HCT116 (cell line): ENCODE measurements at regions not wholly inside any gene's neighbourhood (a gene's known extent, or its start where the extent isn't known, plus 50 kb on each side); places are given as distances from the start of the nearest gene placed in this dataset.

Experiments
- ATAC-seq: fragments of 200-7000 bp; cut with Tn5 transposase; 2 replicates; pipeline ENCODE4 v1.9.1; 2020; ENCODE audit warnings: mild to moderate bottlenecking, moderate library complexity
- BruUV-seq: library from RNA; stranded (reverse); fragments of 400-500 nt; replicated peaks from 2 replicates; lab custom pipeline; 2021; lab: Mats Ljungman, UMichigan
- CTCF ChIA-PET: fragments of 300-600 bp; sonication (Branson Sonifier 250); formaldehyde crosslinking; loops from one replicate; lab custom pipeline; 2021; ENCODE audit warnings: antibody characterized with exemption; lab: Charles Lee
- POLR2A ChIA-PET: fragments of 300-600, 350-600 bp; sonication (Branson Sonifier 250); formaldehyde crosslinking; loops from one replicate; lab custom pipeline; 2021; ENCODE audit warnings: antibody characterized with exemption; lab: Charles Lee
- RAD21 ChIA-PET, 2 experiments: fragments of 300-600 bp; sonication (Branson Sonifier 250); formaldehyde crosslinking; loops; one replicate each; lab custom pipeline; 2023; ENCODE audit warnings: low total read pairs in 2 of 2; ENCODE audit not compliant: uncharacterized antibody in 2 of 2, unreplicated experiment in 2 of 2, low non-redundant PET in 1 of 2; lab: Charles Lee
- DNase-seq: peaks from one replicate; pipeline ENCODE4 v3.0.0-alpha.2; 2010; ENCODE audit warnings: low read depth, low spot score
- H2AFZ ChIP-seq: fragments of 200-600 bp; shearing (Covaris generic), sonication (generic); 2 replicates; pipeline ENCODE4 v1.6.1; 2017; ENCODE audit warnings: low read depth, mixed run types, mixed read lengths, antibody characterized with exemption, low read length; ENCODE audit not compliant: poor library complexity, severe bottlenecking
- H3K27ac ChIP-seq: 2 replicates; pipeline ENCODE4 v1.5.1; 2012; ENCODE audit warnings: low read depth, low read length
- H3K27me3 ChIP-seq: fragments of 200-600 bp; sonication (generic); 2 replicates; pipeline ENCODE4 v1.6.1; 2016; ENCODE audit warnings: mixed run types, low read length, mixed read lengths; ENCODE audit not compliant: insufficient read depth
- H3K36me3 ChIP-seq, 2 experiments: fragments of 200-500 bp in 1 of 2; fragments of 200-600 bp in 1 of 2; sonication (Bioruptor generic) in 1 of 2; sonication (generic) in 1 of 2; 2 replicates each; pipeline versions ENCODE4 v1.5.1 to v1.6.1; 2014 to 2016; ENCODE audit warnings: low read length in 2 of 2, inconsistent platforms in 1 of 2, mixed read lengths in 1 of 2, mixed run types in 1 of 2; ENCODE audit not compliant: insufficient read depth in 2 of 2, control insufficient read depth in 1 of 2
- H3K4me1 ChIP-seq, 2 experiments: fragments of 200-600 bp in 1 of 2; sonication (generic) in 1 of 2; 2 replicates each; pipeline versions ENCODE4 v1.5.1 to v1.6.1; 2012 to 2017; ENCODE audit warnings: low read length in 2 of 2, inconsistent platforms in 1 of 2, mild to moderate bottlenecking in 1 of 2, mixed read lengths in 1 of 2, mixed run types in 1 of 2, moderate library complexity in 1 of 2; ENCODE audit not compliant: insufficient read depth in 2 of 2, control insufficient read depth in 1 of 2
- H3K4me2 ChIP-seq: fragments of 200-600 bp; sonication (generic); 2 replicates; pipeline ENCODE4 v1.6.1; 2017; ENCODE audit warnings: mixed run types, low read length, mixed read lengths
- H3K4me3 ChIP-seq, 2 experiments: fragments of 200-600 bp in 1 of 2; sonication (generic) in 1 of 2; replicated peaks in 1 of 2; 2 replicates each; pipeline ENCODE4 v1.5.1; 2011 to 2016; ENCODE audit warnings: low read length in 2 of 2, control low read depth in 1 of 2, low read depth in 1 of 2, mild to moderate bottlenecking in 1 of 2, mixed read lengths in 1 of 2, mixed run types in 1 of 2
- H3K79me2 ChIP-seq: fragments of 200-600 bp; sonication (generic); 2 replicates; pipeline ENCODE4 v1.6.1; 2017; ENCODE audit warnings: mild to moderate bottlenecking, mixed run types, low read length, moderate library complexity, mixed read lengths; ENCODE audit not compliant: insufficient read depth
- H3K9ac ChIP-seq: fragments of 200-600 bp; sonication (generic); 2 replicates; pipeline ENCODE4 v1.6.1; 2016; ENCODE audit warnings: low read length, mixed read lengths
- H3K9me2 ChIP-seq: fragments of 200-600 bp; sonication (generic), shearing (Covaris generic); 2 replicates; pipeline ENCODE4 v1.6.1; 2017; ENCODE audit warnings: mixed run types, mild to moderate bottlenecking, moderate library complexity; ENCODE audit not compliant: insufficient read depth
- H3K9me3 ChIP-seq, 2 experiments: fragments of 200-500 bp in 1 of 2; fragments of 200-600 bp in 1 of 2; sonication (Bioruptor generic) in 1 of 2; sonication (generic) in 1 of 2; 2 replicates each; pipeline ENCODE4 v1.6.1; 2014 to 2017; ENCODE audit warnings: low read length in 2 of 2, mixed read lengths in 2 of 2, inconsistent platforms in 1 of 2, low read depth in 1 of 2, mild to moderate bottlenecking in 1 of 2, mixed run types in 1 of 2, moderate library complexity in 1 of 2; ENCODE audit not compliant: control insufficient read depth in 1 of 2, insufficient read depth in 1 of 2
- H4K20me1 ChIP-seq: fragments of 200-600 bp; sonication (generic), shearing (Covaris generic); 2 replicates; pipeline ENCODE4 v1.6.1; 2017; ENCODE audit warnings: mixed run types, mild to moderate bottlenecking, moderate library complexity; ENCODE audit not compliant: insufficient read depth
- CBX3 ChIP-seq: IDR thresholded peaks from 2 replicates; pipeline ENCODE4 v1.6.1; 2012; ENCODE audit warnings: low read depth
- EZH2 ChIP-seq: fragments of 200-600 bp; sonication (generic); IDR thresholded peaks from 2 replicates; pipeline ENCODE4 v1.6.1; 2017; ENCODE audit warnings: antibody characterized with exemption, mixed run types
- FOSL1 ChIP-seq: IDR thresholded peaks from 2 replicates; pipeline ENCODE4 v1.6.1; 2012; ENCODE audit warnings: low read depth
- POLR2A ChIP-seq: IDR thresholded peaks from 2 replicates; pipeline ENCODE4 v1.7.0; 2011; ENCODE audit warnings: borderline replicate concordance; ENCODE audit not compliant: insufficient read depth, insufficient read length; ENCODE audit errors: extremely low read depth
- POLR2AphosphoS5 ChIP-seq: IDR thresholded peaks from 2 replicates; pipeline ENCODE4 v1.6.1; 2011; ENCODE audit warnings: mild to moderate bottlenecking, low read depth, low read length, moderate library complexity
- SIN3A ChIP-seq: IDR thresholded peaks from 2 replicates; pipeline ENCODE4 v1.6.1; 2012; ENCODE audit warnings: low read depth
- SP1 ChIP-seq: IDR thresholded peaks from 2 replicates; pipeline ENCODE4 v1.6.1; 2012; ENCODE audit warnings: low read depth
- TCF7L2 ChIP-seq: IDR thresholded peaks from 2 replicates; pipeline ENCODE4 v1.7.0; 2011; ENCODE audit warnings: borderline replicate concordance, inconsistent platforms; ENCODE audit not compliant: insufficient read depth, insufficient read length; ENCODE audit errors: extremely low read depth
- YY1 ChIP-seq: IDR thresholded peaks from 2 replicates; pipeline ENCODE4 v1.6.1; 2011; ENCODE audit warnings: low read length, low read depth, moderate library complexity, mild to moderate bottlenecking; ENCODE audit not compliant: insufficient replicate concordance; ENCODE audit errors: extremely low read depth
- ZFX ChIP-seq: fragments of 450-650 bp; IDR thresholded peaks from 2 replicates; pipeline ENCODE4 v1.6.1; 2017
- ZNF274 ChIP-seq: fragments of 200-500 bp; sonication (Bioruptor generic); IDR thresholded peaks from 2 replicates; pipeline ENCODE4 v1.6.1; 2014; ENCODE audit warnings: mild to moderate bottlenecking, low read depth, low read length, inconsistent platforms
- intact Hi-C: fragments of 100-400 bp; cut with micrococcal nuclease; formaldehyde crosslinking; loops from 2 replicates; pipeline ENCODE4 v1.10.0; 2022
- TF ChIP-seq, protein P1 (sequence below): IDR thresholded peaks from 2 replicates; pipeline ENCODE4 v1.6.1; 2012
- TF ChIP-seq, protein P2 (sequence below), 3 experiments: fragments of 200-600 bp in 1 of 3; sonication (generic) in 1 of 3; IDR thresholded peaks in 2 of 3; conservative IDR thresholded peaks in 1 of 3; 2 replicates each; pipeline ENCODE4 v1.5.1; 2012 to 2017; ENCODE audit warnings: low read depth in 2 of 3, low read length in 2 of 3, antibody characterized with exemption in 1 of 3, borderline replicate concordance in 1 of 3, control low read depth in 1 of 3, mild to moderate bottlenecking in 1 of 3, mixed read lengths in 1 of 3, mixed run types in 1 of 3, moderate library complexity in 1 of 3; ENCODE audit not compliant: insufficient read depth in 1 of 3
- TF ChIP-seq, protein P3 (sequence below): IDR thresholded peaks from 2 replicates; pipeline ENCODE4 v1.6.1; 2012
- TF ChIP-seq, protein P4 (sequence below): IDR thresholded peaks from 2 replicates; pipeline ENCODE4 v1.6.1; 2012; ENCODE audit warnings: low read depth

DNA sequence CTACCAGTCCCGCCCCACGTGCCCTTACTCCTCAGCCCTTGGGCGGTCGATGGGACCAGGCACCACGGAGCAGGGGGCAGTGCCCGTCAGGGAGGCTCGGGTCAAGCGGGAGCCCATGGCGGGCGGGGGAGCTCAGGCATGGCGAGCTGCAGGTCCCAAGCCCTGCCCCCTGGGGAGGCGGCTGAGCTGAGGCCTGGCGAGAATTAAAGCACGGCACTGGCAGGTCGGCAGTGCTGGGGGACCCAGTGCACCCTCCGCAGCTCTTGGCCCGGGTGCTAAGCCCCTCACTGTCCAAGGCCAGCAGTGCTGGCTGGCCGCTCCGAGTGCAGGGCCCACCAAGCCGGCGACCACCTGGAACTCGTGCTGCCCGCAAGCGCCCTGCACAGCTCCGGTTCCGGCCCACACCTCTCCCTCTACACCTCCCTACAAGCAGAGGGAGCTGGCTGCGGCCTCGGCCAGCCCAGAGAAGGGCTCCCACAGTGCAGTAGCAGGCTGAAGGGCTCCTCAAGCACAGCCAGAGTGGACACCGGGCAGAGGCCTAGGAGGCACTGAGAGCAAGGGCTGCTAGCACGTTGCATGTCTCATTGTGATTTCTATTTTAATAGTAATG is 166.8 kb upstream of the FMN2 start:
- RAD21 ChIA-PET = no interaction called here
- H3K9ac ChIP-seq = no peak overlapping the region
- no peak overlapping the region for H3K27ac ChIP-seq
- peaks cover 0 to 16% of the 10 kb centered on the region in 2 experiments; a peak in 3 of 4 replicates for H3K9me3 ChIP-seq
- H3K9me2 ChIP-seq = no peaks in the 10 kb centered on the region
- BruUV-seq = no TSS peak
- H2AFZ ChIP-seq = no peak overlapping the region
- DNase-seq = no peak
- POLR2A ChIA-PET = no interaction called here
- H3K4me2 ChIP-seq = no peak overlapping the region
- intact Hi-C loops = no loop called here
- H3K4me3 ChIP-seq = no peak overlapping the region
- ATAC-seq = no peak
- no peaks in the 10 kb centered on the region for H3K4me1 ChIP-seq
- H4K20me1 ChIP-seq = no peaks in the 10 kb centered on the region
- H3K36me3 ChIP-seq = no peaks in the 10 kb centered on the region
- no peaks in the 10 kb centered on the region for H3K27me3 ChIP-seq
- no peaks in the 10 kb centered on the region for H3K79me2 ChIP-seq
- TF ChIP-seq TCF7L2 (no peak), YY1 (no peak)
- CTCF ChIA-PET = no interaction called here

DNA sequence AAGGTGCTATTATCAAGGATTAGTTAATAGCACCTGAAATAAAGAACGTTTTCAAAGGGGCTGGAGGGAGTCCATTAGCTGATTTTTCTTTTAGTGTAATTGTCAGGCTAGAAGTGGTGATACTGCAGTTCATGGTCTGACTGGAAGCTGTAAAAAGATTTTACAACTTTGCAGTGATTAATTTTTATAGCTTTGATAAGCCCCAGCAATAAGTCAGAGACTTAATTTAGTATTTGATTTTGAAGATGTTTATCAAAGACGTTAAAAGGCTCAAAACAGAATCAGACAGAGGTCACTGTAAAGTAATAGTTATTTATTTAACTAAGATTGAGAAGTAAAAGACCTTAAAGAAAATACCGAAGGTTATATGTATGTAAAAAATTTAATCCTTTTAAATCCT is 165.5 kb upstream of the FMN2 start:
- Histone ChIP-seq H4K20me1 (no peaks in the 10 kb centered on the region), H3K4me2 (no peak overlapping the region), H3K36me3 (no peaks in the 10 kb centered on the region), H3K4me1 (no peaks in the 10 kb centered on the region), H3K27ac (no peak overlapping the region), H3K9me3 (peaks cover 0 to 10% of the 10 kb centered on the region in 2 experiments; a peak in 3 of 4 replicates), H3K9ac (no peak overlapping the region), H3K27me3 (no peaks in the 10 kb centered on the region), H3K79me2 (no peaks in the 10 kb centered on the region), H3K9me2 (no peaks in the 10 kb centered on the region), H2AFZ (no peak overlapping the region), H3K4me3 (no peak overlapping the region)
- no peak for ATAC-seq
- CTCF ChIA-PET = no interaction called here
- RAD21 ChIA-PET = no interaction called here
- intact Hi-C loops = no loop called here
- no TSS peak for BruUV-seq
- POLR2A ChIA-PET = no interaction called here
- DNase-seq = no peak
- no peak for TF ChIP-seq CBX3
- TF ChIP-seq FOSL1 = no peak
- TF ChIP-seq, protein P1, sequence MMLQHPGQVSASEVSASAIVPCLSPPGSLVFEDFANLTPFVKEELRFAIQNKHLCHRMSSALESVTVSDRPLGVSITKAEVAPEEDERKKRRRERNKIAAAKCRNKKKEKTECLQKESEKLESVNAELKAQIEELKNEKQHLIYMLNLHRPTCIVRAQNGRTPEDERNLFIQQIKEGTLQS = no peak
- TF ChIP-seq, protein P2, sequence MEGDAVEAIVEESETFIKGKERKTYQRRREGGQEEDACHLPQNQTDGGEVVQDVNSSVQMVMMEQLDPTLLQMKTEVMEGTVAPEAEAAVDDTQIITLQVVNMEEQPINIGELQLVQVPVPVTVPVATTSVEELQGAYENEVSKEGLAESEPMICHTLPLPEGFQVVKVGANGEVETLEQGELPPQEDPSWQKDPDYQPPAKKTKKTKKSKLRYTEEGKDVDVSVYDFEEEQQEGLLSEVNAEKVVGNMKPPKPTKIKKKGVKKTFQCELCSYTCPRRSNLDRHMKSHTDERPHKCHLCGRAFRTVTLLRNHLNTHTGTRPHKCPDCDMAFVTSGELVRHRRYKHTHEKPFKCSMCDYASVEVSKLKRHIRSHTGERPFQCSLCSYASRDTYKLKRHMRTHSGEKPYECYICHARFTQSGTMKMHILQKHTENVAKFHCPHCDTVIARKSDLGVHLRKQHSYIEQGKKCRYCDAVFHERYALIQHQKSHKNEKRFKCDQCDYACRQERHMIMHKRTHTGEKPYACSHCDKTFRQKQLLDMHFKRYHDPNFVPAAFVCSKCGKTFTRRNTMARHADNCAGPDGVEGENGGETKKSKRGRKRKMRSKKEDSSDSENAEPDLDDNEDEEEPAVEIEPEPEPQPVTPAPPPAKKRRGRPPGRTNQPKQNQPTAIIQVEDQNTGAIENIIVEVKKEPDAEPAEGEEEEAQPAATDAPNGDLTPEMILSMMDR (IDR thresholded peaks at IDR 0.05 in 2 of 3, conservative IDR thresholded peaks at IDR 0.05 in 1 of 3; ENCODE audit: borderline replicate concordance in 1 of 3, insufficient read depth in 1 of 3, low read depth in 2 of 3, low read length in 2 of 3) = no peak
- no peak for TF ChIP-seq SIN3A
- TF ChIP-seq, protein P3, sequence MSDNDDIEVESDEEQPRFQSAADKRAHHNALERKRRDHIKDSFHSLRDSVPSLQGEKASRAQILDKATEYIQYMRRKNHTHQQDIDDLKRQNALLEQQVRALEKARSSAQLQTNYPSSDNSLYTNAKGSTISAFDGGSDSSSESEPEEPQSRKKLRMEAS = no peak
- no peak for TF ChIP-seq EZH2
- TF ChIP-seq SP1 = no peak
- TF ChIP-seq POLR2A = no peak
- TF ChIP-seq ZFX = no peak
- no peak for TF ChIP-seq ZNF274
- TF ChIP-seq, protein P4, sequence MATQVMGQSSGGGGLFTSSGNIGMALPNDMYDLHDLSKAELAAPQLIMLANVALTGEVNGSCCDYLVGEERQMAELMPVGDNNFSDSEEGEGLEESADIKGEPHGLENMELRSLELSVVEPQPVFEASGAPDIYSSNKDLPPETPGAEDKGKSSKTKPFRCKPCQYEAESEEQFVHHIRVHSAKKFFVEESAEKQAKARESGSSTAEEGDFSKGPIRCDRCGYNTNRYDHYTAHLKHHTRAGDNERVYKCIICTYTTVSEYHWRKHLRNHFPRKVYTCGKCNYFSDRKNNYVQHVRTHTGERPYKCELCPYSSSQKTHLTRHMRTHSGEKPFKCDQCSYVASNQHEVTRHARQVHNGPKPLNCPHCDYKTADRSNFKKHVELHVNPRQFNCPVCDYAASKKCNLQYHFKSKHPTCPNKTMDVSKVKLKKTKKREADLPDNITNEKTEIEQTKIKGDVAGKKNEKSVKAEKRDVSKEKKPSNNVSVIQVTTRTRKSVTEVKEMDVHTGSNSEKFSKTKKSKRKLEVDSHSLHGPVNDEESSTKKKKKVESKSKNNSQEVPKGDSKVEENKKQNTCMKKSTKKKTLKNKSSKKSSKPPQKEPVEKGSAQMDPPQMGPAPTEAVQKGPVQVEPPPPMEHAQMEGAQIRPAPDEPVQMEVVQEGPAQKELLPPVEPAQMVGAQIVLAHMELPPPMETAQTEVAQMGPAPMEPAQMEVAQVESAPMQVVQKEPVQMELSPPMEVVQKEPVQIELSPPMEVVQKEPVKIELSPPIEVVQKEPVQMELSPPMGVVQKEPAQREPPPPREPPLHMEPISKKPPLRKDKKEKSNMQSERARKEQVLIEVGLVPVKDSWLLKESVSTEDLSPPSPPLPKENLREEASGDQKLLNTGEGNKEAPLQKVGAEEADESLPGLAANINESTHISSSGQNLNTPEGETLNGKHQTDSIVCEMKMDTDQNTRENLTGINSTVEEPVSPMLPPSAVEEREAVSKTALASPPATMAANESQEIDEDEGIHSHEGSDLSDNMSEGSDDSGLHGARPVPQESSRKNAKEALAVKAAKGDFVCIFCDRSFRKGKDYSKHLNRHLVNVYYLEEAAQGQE = no peak
- no peak for TF ChIP-seq POLR2AphosphoS5
